ENCODE measurements at regions not wholly inside any gene's neighbourhood (a gene's known extent, or its start where the extent isn't known, plus 50 kb on each side); places are given as distances from the start of the nearest gene placed in this dataset.

DNA sequence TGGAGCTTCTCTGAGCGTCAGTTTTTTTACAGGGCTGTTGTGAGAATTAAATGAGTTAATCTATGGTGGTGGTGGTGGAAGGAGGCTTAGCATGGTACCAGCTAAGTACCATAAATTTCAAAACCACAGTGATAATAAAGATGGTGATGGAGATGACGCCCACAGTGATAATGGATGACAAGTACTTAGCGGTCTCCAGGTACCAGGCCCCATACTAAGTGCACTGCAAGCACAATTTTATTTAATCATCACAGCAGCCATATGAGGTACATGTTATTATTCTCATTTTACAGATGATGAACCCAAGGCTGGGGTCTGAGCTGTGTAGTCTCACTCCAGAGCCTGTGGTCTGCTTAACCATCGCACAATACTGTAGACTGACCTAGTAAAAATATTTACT lies 75.1 kb downstream of the PAX1 start:
- Histone ChIP-seq H3K4me1 (ENCODE audit: control insufficient read depth, extremely low read depth, insufficient read depth, low read length) (no peaks in the 10 kb centered on the region), H3K4me2 (ENCODE audit: control insufficient read depth, extremely low read depth, insufficient read depth, low read depth, low read length) (no peak overlapping the region), H3K79me2 (ENCODE audit: control insufficient read depth, insufficient read depth, low read length) (no peaks in the 10 kb centered on the region), H3K9me1 (ENCODE audit: control insufficient read depth, extremely low read depth, insufficient read depth, low read length) (no peaks in the 10 kb centered on the region), H3K9ac (ENCODE audit: control insufficient read depth, extremely low read depth, insufficient read depth, low read length) (no peak overlapping the region), H3K36me3 (ENCODE audit: control insufficient read depth in 2 of 2, extremely low read depth in 1 of 2, insufficient read depth in 2 of 2, low read length in 2 of 2) (no peaks in the 10 kb centered on the region), H3K4me3 (ENCODE audit: control insufficient read depth in 2 of 3, extremely low read depth in 1 of 3, insufficient read depth in 2 of 3, low read depth in 1 of 3, low read length in 3 of 3) (no peak overlapping the region), H2AFZ (ENCODE audit: control insufficient read depth, low read length) (no peak overlapping the region), H3K27me3 (ENCODE audit: control insufficient read depth, extremely low read depth, insufficient read depth, low read length) (no peaks in the 10 kb centered on the region), H3K9me3 (ENCODE audit: control insufficient read depth, low read depth, low read length) (peaks cover 2% of the 10 kb centered on the region), H4K20me1 (ENCODE audit: control insufficient read depth, extremely low read depth, insufficient read depth, low read length) (no peaks in the 10 kb centered on the region), H3K27ac (ENCODE audit: control insufficient read depth, insufficient read depth, low read length) (no peak overlapping the region)
- FAIRE-seq (no peak), DNase-seq (ENCODE audit: low read depth, low spot score) (no peak)
- TF ChIP-seq EZH2 (IDR thresholded peaks at IDR 0.05; ENCODE audit: low read length) = no peak
- TF ChIP-seq, protein P1, sequence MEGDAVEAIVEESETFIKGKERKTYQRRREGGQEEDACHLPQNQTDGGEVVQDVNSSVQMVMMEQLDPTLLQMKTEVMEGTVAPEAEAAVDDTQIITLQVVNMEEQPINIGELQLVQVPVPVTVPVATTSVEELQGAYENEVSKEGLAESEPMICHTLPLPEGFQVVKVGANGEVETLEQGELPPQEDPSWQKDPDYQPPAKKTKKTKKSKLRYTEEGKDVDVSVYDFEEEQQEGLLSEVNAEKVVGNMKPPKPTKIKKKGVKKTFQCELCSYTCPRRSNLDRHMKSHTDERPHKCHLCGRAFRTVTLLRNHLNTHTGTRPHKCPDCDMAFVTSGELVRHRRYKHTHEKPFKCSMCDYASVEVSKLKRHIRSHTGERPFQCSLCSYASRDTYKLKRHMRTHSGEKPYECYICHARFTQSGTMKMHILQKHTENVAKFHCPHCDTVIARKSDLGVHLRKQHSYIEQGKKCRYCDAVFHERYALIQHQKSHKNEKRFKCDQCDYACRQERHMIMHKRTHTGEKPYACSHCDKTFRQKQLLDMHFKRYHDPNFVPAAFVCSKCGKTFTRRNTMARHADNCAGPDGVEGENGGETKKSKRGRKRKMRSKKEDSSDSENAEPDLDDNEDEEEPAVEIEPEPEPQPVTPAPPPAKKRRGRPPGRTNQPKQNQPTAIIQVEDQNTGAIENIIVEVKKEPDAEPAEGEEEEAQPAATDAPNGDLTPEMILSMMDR (optimal IDR thresholded peaks at IDR 0.05 in 1 of 3, IDR thresholded peaks at IDR 0.05 in 1 of 3, conservative IDR thresholded peaks at IDR 0.05 in 1 of 3; ENCODE audit: extremely low read depth in 1 of 3, insufficient read depth in 2 of 3, low read length in 3 of 3) = no peak
- dilution Hi-C loops (cut with MboI; ENCODE audit: extremely low pct_ligation_motif_present, low sequenced_read_pairs) = no loop called here

Small RNA genes in the stretch of these regions (small RNA-seq; reads per million reads assigned to genes)
- gene AL121912.1 (ENCODE audit: insufficient read length in 3 of 3, low read depth in 3 of 3, low replicate concordance in 1 of 3) = 0 reads per million in 3 experiments
